GM21528 (cell line): ENCODE measurements at regions not wholly inside any gene's neighbourhood (a gene's known extent, or its start where the extent isn't known, plus 50 kb on each side); places are given as distances from the start of the nearest gene placed in this dataset.

Source experiments
- ATAC-seq: cut with Tn5 transposase; IDR thresholded peaks from one replicate; pipeline ENCODE4 v1.9.1; 2021; ENCODE audit warnings: mild to moderate bottlenecking, moderate library complexity; ENCODE audit not compliant: unreplicated experiment, low FRiP score

- no peak for ATAC-seq
These were observed 367.2 kb upstream of the AGTR1 start for GRCh38 chr3:148330542-148330941.

- ATAC-seq: no peak
These were observed 366.4 kb upstream of the AGTR1 start for GRCh38 chr3:148331081-148331846.

- ATAC-seq: no peak
These were observed 365.2 kb upstream of the AGTR1 start for GRCh38 chr3:148332509-148332908.

- no peak for ATAC-seq
These were observed 364.6 kb upstream of the AGTR1 start for GRCh38 chr3:148333091-148333490.

GRCh38 chr3:148335612-148336011 is 362.1 kb upstream of the AGTR1 start:
- ATAC-seq: no peak

- no peak for ATAC-seq
These were observed 354.3 kb upstream of the AGTR1 start for GRCh38 chr3:148343416-148343815.

GRCh38 chr3:148344521-148344920 is 353.2 kb upstream of the AGTR1 start:
- ATAC-seq: no peak

- no peak for ATAC-seq
These were observed 337.7 kb upstream of the AGTR1 start for GRCh38 chr3:148360051-148360450.

- ATAC-seq: no peak
These were observed 330.8 kb upstream of the AGTR1 start for GRCh38 chr3:148366743-148367410.

GRCh38 chr3:148367756-148368155 is 329.9 kb upstream of the AGTR1 start:
- no peak for ATAC-seq

GRCh38 chr3:148369381-148369780 is 328.3 kb upstream of the AGTR1 start:
- ATAC-seq: no peak

- no peak for ATAC-seq
These were observed 325.4 kb upstream of the AGTR1 start for GRCh38 chr3:148372206-148372875.

- no peak for ATAC-seq
These were observed 323.7 kb upstream of the AGTR1 start for GRCh38 chr3:148373961-148374360.

- ATAC-seq: peak; percentile 86
These were observed 317.8 kb upstream of the AGTR1 start for GRCh38 chr3:148379763-148380382.

GRCh38 chr3:148381051-148381450 is 316.7 kb upstream of the AGTR1 start:
- no peak for ATAC-seq

- ATAC-seq: no peak
These were observed 307.8 kb upstream of the AGTR1 start for GRCh38 chr3:148389916-148390315.

GRCh38 chr3:148395821-148396220 is 301.9 kb upstream of the AGTR1 start:
- no peak for ATAC-seq

GRCh38 chr3:148400754-148401153 is 296.9 kb upstream of the AGTR1 start:
- no peak for ATAC-seq

GRCh38 chr3:148408667-148409066 is 289.0 kb upstream of the AGTR1 start:
- ATAC-seq: no peak

- no peak for ATAC-seq
These were observed 277.5 kb upstream of the AGTR1 start for GRCh38 chr3:148420242-148420641.
